Activated CD8-positive, alpha-beta memory T cell treated with anti-CD3 and anti-CD28 coated beads for 48 hours (primary cell): ENCODE measurements at regions not wholly inside any gene's neighbourhood (a gene's known extent, or its start where the extent isn't known, plus 50 kb on each side); places are given as distances from the start of the nearest gene placed in this dataset.

Source experiments
- DNase-seq, 3 experiments: peaks; one replicate each; pipeline ENCODE4 v3.0.0-alpha.2; 2020; ENCODE audit warnings: low read depth in 2 of 3, low spot score in 2 of 3

DNA sequence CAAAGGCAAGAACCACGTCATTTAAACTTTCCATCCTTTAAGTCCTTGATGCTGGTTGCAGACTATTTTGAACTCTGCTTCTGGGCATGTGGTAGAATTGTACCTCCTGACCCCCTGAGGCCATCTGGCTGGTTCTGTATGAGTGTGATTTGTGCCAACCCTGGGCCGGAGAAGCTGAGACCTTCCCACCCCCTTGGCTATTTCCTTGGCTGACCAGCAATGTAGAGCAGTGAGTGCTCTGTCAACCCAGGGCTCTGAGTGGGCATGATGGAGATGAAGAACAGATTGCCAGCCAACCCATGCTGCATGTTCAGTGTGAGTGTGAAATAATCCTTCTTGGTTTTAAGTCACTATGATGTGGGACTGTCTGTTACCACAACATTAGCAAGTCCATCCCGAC, 82.1 kb upstream of the RASGRP1 start:
- DNase-seq = no peak

DNA sequence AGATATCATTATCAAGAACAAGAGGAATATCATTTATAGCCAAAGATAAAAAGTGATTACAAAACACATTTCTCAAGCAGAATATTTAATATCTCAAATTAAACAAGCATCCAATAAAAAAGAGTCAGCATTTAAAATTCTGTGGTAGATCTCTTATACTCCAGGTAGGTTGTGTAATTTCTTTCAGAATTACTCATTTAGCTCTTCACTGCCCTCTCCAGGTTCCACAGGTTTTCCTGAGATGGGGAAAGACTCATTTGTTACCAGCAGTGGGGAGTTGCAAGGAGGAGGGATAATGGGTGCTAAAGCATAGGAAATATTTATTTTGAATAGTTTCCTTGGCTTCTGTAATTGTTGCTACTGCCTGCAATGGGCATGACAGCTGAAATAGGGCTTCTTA, 83.1 kb upstream of the RASGRP1 start:
- DNase-seq = no peak

DNA sequence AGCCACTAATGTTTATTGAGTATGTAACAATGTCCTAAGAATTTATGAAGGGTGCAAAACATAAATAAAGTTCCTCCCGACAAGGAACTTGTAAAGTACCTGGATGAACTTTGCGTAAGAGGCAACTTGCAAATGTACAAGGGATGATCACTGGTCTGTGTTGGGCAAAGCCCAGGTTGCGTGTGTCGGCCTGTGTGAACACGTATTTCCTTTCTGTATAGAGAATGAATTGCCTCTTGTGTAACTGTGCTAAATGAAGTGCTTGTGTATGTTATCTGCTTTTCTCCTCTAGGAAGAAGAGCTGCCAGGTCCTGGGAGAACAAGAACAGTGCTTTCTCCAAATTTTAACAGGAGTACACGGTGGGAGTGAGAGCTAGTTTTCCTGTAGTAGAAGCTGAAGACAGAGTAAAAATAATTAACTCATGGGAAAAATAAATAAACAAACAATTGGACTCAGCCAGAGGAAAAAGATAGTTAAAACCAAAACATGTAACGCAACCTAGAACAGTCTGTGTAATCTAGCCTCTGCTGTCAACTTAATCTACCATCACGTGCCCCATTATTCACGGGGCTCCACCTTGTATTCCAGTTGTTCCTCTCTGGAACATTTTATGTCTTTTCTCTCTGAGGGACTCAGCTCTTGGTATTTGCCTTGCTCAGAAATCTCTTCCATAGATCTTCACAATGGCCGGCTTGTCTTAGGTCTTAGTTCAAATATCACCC, 83.7 kb upstream of the RASGRP1 start:
- DNase-seq = no peak

DNA sequence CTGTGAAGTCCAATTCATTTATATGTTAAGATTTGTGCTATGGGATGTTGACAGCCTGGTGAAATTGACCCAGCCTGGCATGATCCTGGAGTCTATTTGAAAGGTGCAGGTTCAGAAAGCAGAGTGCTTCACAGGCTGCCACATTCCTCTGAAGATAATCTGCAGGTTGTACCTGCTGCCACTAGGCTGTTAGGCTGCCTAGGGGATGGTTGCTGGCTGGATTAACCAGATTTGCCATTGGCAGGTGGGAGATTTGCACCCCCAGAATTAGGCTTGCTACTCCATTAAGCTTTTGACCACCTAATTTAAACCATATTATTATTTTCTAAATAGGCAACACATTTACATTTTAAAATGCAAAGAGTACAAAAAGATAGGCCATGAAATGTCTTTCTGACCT, 85.8 kb upstream of the RASGRP1 start:
- DNase-seq = no peak

DNA sequence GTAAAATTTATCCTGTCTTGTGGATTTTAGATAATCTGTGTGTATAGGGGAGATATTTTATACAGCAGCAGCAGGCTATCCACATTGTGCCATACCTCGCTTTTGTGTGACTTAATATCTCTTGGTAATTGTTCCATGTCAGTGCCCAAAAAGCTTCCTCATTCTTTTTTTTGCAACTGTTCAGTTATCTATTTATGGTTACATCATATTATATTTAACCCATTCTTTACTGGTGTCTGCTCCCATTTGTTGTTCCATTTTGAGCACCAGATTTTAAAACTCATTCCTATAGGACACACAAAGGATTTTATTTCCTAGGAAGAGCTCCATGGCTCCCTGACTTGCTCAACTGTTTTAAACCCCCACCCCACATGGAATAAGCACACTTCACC, 86.3 kb upstream of the RASGRP1 start:
- no peak for DNase-seq

DNA sequence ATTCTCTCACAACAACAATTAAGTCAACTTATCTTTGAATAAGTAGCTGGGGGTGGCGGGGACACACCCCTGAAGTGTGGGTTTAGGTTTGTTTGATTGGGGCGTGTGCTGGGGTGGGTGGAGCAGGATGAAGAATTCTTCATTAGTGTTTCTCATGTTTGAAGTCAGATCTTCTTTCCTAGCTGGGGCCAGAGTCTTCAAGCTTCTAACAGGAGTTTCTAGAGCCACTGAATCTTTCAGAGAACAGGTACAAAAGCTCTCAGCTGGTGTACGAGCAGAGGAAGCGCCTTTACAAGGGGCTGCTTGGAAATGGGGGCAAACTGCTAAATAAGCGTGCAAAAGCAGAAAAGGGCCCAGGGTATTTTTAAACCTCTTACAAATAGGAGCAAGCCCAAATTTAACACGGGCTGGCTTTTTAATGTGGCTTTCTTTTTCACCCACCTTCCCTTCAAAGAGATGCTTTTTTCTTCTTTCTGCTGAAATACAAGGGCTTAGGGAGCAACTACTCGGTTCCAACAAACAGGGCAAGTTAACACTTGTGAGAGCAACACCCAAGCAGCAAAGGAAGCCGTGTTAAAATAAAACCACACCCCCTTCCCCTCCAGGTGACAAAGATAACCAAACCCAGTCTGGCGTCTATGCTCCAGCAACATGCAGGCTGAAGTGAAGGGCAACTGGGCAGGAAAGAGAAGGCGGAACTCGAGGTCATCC, 86.9 kb upstream of the RASGRP1 start:
- DNase-seq = no peak

DNA sequence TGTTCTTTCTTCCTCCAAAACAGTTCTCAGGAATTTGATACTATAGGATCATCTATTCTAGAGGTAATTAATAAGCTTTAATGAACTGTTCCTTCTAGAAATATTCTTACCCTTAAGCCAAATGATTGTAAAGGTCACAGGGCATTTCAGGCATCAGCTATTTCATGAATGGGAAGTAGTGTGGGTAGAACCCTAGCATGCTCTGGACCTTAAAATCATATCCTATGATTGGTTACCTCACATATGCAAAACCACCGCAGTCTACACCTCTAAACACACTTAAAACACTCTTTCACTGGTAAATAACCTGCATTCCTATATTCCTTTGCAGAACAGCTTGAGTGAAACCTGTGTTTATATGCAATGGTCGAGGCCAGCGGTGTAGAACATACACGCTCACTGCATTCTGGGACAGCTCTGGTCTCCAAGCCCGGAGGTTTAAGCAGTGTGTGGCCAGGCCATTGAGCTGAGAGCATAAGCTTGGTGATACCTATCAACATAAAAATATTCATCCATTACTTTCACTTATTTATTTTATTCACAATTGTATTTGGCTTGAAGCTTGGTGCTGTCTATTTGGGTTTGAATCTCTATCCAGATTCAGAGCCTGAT, 87.7 kb upstream of the RASGRP1 start:
- DNase-seq = no peak

DNA sequence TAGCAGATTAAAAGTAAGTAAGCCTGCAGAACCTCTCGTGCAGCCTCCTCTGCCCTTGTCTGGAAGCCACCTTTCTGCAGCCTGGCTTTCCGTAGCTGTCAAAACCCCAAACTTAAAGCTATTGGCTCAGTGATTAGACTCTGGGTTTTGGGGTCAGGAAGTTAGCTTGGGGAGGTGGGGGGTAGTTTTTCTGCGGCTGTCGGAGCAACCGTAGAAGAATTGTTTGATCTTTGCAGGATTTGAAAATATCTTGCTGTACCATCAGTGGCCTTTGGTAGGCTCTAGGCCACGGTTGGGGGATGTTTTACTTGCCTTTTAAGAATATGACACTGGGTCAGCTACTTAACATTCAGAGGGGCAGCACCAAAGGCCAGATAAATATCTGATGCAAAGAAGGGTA, 88.4 kb upstream of the RASGRP1 start:
- DNase-seq = peak in 2 of 3 experiments; percentile 23 to 42

DNA sequence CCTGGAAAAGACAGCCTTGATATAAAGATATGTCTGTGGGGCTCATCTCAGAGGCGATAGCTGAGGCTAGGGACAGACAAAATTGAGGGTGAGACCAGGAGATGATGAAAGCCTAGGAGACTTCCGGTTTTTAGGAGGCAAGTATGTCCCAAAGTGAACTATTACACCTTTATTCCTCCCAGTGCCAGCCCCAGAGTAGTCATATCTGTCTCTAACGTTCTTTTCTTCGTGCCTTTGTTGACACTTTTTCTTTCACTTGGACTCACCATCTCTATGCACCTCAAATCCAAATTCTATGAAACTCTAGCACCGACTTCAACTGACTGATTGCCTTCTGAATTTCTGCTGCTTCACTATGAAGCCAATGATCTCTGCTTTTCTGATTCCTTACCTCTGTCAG, 93.8 kb upstream of the RASGRP1 start:
- no peak for DNase-seq

DNA sequence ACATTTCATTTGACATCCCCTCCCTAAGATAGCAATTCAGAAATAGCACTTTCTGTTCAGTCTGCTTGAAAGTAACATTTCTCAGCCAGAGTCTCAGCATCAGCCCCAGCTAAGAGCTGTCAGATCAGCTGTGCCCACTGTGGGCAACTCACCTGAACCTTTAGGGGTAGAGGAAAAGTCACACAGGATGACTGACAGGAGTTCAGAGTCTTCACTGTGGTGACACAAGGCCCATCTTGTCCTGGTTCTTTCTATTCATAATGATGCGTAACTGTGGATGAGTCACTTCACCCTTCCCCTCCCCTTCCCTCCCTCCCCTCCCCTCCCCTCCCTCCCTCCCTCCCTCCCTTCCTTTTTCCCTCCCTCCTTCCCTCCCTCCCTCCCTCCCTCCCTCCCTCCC, 96.1 kb upstream of the RASGRP1 start:
- DNase-seq = no peak

DNA sequence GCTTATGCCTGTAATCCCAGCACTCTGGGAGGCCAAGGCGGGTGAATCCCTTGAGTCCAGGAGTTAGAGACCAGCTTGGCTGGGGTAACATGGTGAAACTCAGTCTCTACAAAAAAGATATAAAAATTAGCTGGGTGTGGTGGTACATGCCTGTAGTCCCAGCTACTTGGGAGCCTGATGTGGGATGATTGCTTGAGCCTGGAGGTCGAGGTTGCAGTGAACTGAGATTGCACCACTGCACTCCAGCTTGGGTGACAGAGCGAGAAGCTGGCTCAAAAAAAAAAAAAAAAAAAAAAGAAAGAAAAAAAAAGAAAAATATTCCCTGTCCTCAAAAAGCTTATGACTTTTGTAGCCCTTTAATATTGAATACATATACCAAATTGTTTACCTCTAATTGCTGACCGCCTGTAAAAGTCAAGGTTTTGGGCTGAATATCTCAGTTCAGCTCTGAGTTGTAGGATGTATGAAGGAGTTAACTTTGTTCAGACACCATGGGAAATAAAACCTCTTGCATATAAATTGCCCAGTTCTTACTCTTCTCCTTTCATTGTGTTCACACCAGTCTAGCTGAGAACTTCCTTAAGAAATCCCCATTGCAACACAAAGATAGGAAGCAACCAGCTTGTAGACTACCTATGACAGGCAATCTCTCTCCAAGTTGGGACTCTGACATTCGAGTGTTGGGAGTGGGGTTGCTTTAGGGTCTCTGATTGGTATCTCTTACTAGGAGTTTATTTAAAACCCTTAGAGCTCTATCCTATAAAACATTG, 97.6 kb upstream of the RASGRP1 start:
- no peak for DNase-seq

DNA sequence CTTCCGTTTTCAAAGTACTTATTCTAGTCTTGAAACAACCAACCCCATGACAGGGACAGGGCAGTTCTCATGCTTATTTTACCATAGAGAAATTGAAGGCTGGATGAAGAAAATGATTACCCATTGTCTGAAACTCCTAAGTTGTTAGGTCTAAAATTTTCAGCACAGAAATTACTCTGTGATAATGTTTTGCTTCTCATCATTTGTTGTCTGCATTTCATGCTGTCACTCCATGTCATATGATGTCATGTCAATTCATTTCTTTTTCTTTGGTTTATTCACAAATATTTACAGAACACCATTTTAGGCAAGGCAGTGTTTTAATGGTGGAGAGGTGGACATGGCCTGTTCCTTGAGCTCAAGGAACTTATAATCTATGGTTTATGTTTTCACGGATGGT, 98.2 kb upstream of the RASGRP1 start:
- DNase-seq = no peak

DNA sequence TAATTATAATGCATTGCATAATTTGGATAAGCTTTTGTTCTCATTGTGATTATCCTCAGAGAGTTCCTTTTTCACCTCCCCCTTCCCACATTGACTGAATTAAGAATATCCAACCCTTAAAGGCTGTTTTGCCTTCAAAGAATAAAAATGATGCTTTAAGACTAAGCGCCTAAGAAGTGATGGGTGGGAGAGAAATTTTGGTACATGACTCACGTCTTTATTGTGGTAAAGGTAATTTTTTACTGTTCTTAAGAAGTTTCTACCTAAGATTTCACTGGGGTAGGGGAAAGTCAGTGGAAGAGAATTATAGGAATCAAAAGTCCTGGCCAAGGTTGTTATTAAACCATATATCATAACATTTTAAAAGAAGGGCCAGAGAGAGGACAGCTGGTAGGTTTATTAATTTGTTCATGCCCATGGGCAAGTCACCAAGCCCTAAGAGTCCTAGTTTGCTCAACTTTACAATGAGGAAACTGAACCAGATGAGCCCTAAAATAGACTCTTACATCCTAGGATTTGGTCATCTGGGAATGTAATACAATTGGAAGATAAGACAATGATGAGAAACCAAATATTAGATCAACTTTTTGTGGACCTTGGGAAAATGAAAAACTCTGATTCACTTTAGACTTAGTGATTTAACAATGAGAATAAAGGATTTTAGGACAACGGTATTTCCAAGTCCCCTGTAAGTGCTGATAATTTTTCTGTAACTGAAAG, 101.1 kb upstream of the RASGRP1 start:
- no peak for DNase-seq

DNA sequence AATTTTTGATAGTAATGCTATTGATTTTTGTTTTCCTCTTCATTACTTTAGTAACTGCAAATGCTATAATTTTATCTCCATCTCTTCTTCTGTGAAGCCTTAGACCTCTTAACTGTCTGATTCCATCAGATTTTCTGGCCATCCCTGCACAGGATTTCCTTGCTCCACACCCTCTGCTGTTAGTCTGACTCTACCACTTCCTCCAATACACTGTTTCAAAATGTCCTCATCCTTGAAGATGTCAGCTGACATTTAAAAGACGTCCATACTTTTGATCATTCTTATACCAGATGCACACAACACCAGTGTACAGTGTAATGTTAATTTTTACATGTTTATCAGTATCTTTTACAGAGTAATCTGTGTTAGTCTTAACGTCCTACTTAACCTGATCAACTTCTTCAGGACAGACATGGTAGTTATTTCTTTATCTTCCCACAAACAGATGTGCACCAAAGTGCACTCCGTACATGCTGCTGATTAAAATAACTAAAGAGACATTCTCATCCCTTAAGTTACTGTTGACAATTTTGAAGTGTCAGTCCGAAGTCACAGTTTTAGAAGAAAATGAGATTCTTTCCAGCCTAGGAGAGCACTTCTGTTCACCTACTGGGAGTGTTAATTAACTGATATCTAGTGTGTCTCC, 102.4 kb upstream of the RASGRP1 start:
- no peak for DNase-seq

DNA sequence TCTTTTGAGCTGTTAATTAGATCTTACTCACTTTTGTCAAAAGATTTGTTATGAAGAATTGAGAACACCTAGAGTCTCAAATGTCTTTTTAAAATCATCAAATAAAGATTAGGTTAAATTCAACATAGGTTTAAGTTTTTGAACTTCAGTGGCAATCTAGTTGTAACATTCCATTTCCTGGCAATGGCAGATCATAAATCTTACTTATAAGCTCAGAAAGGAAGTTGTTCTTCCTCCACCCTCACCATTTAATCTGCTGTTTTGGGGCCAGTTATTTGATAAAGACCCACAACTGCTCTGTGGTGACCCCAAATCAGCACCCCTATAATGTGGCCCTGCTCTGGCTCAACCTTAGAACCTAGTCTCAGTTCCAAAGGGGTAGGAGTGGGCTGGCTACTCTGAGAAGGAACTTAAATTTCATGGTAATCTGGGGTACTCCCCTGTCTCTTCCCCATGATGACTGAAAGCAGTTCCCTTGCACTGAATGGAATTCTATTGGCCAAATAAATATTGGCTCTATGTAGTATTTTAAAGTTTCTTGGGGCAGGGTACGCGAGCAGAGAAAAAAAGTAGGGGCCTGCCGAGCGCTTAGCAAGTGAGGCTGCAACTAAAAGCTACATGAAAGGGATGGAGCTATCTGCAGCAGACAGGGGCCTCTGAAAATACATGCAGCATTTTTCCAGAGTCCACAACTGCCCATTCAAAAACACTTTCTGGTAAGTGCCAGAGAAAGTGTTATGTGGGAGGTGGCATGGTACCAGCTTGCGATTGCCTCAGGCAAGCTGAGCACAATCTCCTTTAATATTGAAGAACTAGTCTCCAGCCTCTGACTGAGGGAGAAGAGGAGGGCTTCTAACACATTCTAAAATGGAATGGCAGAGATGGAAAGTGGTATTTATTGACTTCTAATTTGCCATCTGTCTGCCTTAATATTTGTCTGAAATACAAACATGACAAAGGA, 103.6 kb upstream of the RASGRP1 start:
- DNase-seq = no peak

DNA sequence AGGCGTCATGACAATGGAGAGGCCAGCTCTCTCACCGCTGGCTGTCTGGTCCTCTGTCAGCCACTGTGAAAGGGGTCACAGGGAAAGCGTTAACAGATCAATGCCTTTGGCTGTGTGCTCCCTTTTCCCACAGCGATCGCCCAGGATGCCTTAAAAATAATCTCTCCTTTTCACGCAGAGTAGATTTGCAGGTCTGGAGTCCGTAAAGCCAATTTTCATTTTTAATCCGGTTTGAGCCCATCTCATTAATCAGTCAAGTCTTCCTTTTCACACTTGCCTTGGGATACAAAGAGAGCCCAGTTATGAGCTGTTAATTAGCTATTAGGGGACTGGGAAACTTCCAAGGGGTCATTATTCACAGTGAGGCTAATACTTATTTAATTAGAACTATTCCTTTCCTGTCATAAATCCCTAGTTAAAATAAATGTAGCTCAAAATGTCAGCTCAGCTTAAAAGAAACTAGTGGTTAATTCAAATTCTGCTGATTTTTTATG, 104.3 kb upstream of the RASGRP1 start:
- no peak for DNase-seq

DNA sequence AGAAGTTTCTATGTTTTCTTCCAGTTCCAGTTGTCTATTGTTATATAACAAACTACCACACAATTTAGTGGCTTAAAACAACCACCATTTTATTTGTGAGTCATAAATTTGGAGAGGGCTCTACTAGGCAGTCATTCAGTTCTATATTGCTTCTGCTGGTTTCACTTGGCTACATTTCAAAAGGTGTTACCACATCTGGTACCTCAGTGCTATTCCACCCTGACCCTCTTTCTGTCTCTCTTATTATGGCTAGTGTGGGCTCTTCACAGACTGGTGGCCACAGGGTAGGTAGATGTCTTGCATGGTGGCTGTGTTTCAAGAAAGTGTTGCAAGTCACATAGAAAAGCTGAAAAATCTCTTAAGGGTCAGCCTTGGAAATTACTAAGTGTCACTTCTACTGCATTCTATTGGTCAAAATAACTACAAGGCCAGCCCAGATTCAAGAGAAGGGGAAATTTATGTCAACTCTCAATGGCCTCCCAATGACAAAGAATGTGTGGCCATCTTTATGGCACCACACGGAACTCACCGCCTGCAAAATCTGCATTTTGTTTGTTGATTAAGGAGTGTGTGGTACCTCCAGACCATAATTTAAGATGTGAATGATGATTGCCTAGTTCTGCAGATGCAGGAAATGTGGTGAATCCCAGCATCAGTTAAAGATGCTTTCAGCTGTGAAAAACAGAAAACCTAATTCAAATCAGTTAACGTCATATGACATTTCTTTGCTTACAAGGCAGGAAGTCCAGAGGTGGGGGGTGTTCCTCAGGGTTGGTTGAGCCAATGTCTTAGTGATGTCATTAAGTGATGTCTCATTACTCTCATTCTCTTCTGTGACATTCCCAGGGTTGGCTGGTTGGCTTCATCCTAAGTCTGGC, 105.8 kb upstream of the RASGRP1 start:
- DNase-seq = no peak

DNA sequence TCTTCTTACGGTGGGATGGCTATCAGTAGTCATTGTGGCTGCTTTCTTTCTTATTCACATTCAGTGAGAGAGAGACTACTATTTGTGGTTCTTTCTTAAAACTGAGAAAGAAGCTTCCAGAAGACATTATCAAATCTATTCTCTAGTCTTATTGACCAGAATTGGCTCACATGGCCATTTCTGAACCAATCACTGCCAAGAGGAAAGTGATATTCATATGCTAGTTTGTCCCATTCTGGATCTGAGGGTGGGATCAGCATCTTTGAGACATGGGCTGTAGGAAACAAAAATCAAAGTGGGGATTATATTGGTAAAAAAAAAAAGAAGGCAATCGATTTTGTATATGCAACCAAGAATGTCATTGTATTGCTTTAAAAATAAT, 106.4 kb upstream of the RASGRP1 start:
- DNase-seq = no peak
